ENCODE measurements at regions not wholly inside any gene's neighbourhood (a gene's known extent, or its start where the extent isn't known, plus 50 kb on each side); places are given as distances from the start of the nearest gene placed in this dataset.

DNA sequence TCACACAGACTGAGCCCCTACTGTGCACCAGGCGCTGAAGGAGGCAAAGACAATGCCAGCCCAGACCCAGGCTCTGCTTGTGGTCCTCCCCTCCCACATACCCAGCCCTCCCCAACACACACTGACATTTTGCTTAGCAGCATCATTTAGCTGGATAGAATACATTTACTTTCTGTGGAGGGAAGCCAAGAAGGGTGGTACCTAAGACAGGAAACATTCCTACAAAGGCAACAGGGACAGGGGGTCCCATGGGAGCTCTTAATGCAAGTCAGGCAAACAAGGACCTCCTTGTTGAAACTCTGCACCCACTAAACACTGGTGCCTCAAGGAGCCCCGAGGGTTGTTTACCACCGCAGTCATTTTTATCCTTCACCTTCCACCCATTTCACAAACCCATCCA, 77.0 kb upstream of the ZNF507 start:
- no peak for DNase-seq
- TF ChIP-seq GATA1 (IDR thresholded peaks at IDR 0.05; ENCODE audit: low read depth, low read length), result no peak
- TF ChIP-seq POLR2A (IDR thresholded peaks at IDR 0.05; ENCODE audit: low read length), result no peak

GRCh38 chr19:32269831-32270230, 75.6 kb upstream of the ZNF507 start:
- DNase-seq, result no peak
- TF ChIP-seq POLR2A (IDR thresholded peaks at IDR 0.05; ENCODE audit: low read length), result no peak
- TF ChIP-seq GATA1 (IDR thresholded peaks at IDR 0.05; ENCODE audit: low read depth, low read length), result no peak

DNA sequence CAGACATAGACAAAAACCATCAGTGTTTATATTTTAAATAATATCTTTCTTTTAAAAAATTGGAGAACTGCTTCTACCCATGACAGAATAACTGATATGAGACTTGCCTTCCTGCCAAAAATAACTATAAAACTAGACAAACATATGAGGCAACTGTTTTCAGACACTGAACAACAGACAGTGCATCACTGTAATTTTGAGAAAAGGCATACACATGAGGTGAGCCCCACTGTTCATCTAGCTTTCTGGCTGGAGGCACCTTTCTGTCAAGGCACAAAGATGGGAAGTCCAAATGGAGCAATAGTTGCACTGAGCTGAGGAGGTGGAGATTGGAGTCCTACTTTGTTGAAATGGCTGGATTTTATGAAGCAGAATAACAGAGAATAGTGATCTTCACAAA, 71.9 kb upstream of the ZNF507 start:
- TF ChIP-seq POLR2A (IDR thresholded peaks at IDR 0.05; ENCODE audit: low read length), result no peak

GRCh38 chr19:32287086-32287485, 58.3 kb upstream of the ZNF507 start:
- TF ChIP-seq POLR2A (IDR thresholded peaks at IDR 0.05; ENCODE audit: low read length) (no peak), GATA1 (IDR thresholded peaks at IDR 0.05; ENCODE audit: low read depth, low read length) (no peak)
- DNase-seq, result no peak

More for the DNA sequence above, 71.9 kb upstream of the ZNF507 start:
- no peak for DNase-seq

- peak; percentile 52 to 69 for DNase-seq
- TF ChIP-seq POLR2A (IDR thresholded peaks at IDR 0.05; ENCODE audit: low read length) (no peak), GATA1 (IDR thresholded peaks at IDR 0.05; ENCODE audit: low read depth, low read length) (no peak)
These were observed 57.6 kb upstream of the ZNF507 start for GRCh38 chr19:32287811-32288227.

DNA sequence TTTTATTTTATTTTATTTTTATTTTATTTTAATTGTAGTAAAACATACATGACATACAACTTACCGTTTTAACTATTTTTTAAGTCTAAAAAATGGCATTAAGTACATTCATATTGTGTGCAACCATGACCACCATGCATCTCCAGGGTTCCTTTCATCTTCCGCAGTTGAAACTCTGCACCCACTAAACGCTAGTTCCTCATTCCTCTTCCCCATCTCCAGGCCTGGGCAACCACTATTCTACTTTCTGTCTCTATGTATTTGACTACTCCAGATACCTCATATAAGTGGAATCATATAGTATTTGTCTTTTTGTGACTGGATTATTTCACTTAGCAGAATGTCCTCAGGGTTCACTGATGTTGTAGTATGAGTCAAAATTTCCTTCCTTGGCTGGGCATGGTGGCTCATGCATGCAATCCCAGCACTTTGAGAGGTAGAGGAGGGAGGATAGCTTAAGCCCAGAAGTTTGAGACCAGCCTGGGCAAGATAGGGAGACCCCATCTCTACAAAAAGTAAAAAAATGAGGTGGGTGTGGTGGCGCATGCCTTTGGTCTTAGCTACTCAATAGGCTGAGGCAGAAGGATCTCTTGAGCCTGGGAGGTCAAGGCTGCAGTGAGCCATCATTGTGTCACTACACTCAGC, 55.7 kb upstream of the ZNF507 start:
- TF ChIP-seq POLR2A (IDR thresholded peaks at IDR 0.05; ENCODE audit: low read length) (no peak), GATA1 (IDR thresholded peaks at IDR 0.05; ENCODE audit: low read depth, low read length) (no peak)
- DNase-seq, result no peak

DNA sequence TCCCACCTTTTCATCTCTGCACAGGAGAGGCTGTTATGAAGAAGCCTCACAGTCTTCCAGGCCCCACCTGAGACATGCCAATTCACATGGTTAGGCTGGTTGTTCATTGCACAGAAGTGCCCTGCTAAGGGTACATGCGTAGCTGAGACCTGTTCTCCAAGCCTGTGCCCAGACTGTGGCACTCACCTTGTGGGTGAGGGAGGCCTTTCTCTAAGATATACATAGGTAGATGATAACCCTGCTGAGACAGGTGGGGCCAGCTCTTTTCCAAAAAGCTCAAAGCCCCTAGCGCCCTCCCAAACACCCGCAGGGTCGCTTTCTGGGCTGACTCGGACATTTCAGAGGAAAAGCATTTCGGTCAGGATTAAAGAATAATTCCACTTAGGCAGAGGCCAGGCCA, 53.5 kb upstream of the ZNF507 start:
- DNase-seq, result no peak
- TF ChIP-seq GATA1 (IDR thresholded peaks at IDR 0.05; ENCODE audit: low read depth, low read length), result no peak
- TF ChIP-seq POLR2A (IDR thresholded peaks at IDR 0.05; ENCODE audit: low read length), result no peak

GRCh38 chr19:32294871-32295438, 50.5 kb upstream of the ZNF507 start:
- no peak for DNase-seq
- TF ChIP-seq GATA1 (IDR thresholded peaks at IDR 0.05; ENCODE audit: low read depth, low read length) (no peak), POLR2A (IDR thresholded peaks at IDR 0.05; ENCODE audit: low read length) (no peak)
